Activated CD8-positive, alpha-beta memory T cell treated with anti-CD3 and anti-CD28 coated beads, Interleukin-2, amount 50 U/mL, for 48 hours (primary cell): ENCODE measurements at regions not wholly inside any gene's neighbourhood (a gene's known extent, or its start where the extent isn't known, plus 50 kb on each side); places are given as distances from the start of the nearest gene placed in this dataset.
A peak's percentile ranks its signal among the peaks of the same experiment; 100 is the strongest.
"Not testable (repeated sequence)": the region's sequence is repeated elsewhere in the genome, so short reads cannot be mapped to it uniquely, and the experiment has no call there.

Experiments used
- DNase-seq: peaks from one replicate; pipeline ENCODE4 v3.0.0-alpha.2; 2020

- no peak for DNase-seq
Measured at GRCh38 chr15:25067725-25068309, 113.0 kb downstream of the SNRPN start.

- DNase-seq = no peak
Measured at GRCh38 chr15:25068696-25069095, 113.9 kb downstream of the SNRPN start.

- no peak for DNase-seq
Measured at GRCh38 chr15:25070353-25070963, 115.7 kb downstream of the SNRPN start.

DNA sequence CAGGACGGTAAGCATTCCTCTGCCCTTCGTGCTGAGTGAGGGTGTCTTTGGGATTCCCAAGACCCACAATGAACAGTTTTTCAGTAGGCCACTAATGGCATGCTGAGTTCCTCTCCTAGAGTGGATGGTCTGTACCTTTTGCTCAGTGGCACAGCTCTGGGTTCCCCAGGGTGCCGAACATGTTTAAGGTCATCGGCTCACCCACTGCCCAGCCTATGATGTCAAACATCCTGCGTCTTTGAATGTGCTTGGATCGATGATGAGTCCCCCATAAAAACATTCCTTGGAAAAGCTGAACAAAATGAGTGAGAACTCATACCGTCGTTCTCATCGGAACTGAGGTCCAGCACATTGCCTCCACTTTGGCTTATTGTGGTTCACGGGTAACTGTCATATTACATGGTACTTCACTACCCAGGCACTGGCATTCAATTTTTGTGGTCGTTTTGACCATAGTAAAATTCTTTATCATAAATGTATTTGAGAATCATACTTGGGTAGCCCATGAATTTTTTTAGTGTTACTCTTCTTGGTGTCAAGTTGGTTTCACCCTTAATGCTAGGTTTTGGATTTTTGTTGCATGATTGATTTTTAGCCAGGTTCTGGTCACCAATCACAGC is 118.2 kb downstream of the SNRPN start:
- DNase-seq = no peak

GRCh38 chr15:25087137-25087536 is 132.3 kb downstream of the SNRPN start:
- DNase-seq = no peak

DNA sequence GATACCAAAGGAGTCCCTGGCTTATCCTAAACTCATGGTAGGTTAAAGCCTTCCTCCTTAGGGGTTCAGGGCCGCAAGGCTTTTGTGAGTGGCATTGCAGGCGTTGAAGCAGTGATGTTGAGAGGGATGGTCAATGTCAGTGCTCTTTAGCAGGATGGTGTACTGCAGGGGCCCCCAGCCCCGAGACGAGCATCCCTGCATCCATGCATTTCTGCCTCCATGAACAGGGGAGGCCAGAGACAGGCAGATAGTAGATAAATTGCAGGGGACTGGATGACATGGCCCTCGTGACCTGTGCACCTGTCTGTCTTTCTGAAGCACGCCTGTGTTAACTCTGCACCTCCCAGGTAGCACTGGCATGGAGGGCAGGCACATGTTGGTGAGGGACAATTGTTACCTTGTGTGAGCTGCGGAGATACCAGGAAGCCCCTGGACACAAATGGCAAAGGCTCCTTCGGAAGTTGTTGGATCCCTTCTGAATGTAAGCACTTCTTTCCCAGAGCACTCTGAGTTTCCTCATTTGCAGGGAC is 133.5 kb downstream of the SNRPN start:
- DNase-seq = no peak

DNA sequence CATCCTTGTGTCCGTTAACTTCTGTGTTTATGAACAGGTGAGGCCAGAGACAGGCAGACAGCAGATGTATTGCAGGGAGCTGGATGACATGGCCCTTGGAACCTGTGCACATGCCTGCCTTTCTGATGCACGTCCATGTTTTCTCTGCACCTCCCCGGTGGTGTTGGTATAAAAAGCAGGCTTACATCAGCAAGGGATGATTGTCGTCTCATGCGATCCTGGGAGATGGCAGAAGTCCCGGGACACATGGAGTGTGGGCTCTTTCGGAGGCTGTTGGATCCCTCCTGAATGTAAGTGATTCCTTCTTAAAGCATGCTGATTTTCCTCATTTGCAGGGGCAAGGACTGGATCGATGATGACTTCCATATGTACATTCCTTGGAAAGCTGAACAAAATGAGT is 134.8 kb downstream of the SNRPN start:
- no peak for DNase-seq

- no peak for DNase-seq
Measured at GRCh38 chr15:25090073-25090733, 135.4 kb downstream of the SNRPN start.

DNA sequence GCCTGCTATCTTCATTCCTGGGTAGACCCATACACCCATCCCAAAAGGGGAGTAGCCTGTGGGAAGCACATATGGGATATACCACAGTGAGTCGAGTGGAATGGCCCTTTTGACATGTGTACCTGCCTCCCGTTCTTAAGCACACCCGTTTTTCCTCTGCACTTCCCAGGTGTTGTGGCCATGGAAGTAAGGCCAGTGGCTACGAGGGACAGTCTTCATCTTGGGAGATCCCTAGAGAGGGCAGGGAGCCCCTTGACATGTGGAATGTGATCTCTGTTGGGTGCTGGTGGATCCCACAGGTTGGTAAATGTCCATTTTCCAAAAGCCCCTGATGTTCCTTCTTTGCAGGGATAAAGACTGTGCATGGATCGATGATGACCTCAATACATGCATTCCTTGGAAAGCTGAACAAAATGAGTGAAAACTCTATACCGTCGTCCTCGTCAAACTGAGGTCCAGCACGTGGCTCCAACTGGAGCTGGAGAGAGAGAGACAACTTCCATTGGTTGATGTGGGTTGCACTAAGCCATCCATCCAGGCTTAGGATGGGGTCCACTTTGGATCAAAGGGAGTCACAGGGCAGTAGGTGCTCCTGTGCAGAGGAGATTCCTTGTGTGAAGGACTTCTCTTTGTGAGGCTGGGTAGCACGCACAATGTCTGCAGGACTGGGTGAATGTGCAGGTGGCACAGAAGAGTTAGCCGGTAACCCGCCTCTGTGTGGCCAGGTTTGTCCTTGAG is 136.8 kb downstream of the SNRPN start:
- no peak for DNase-seq

DNA sequence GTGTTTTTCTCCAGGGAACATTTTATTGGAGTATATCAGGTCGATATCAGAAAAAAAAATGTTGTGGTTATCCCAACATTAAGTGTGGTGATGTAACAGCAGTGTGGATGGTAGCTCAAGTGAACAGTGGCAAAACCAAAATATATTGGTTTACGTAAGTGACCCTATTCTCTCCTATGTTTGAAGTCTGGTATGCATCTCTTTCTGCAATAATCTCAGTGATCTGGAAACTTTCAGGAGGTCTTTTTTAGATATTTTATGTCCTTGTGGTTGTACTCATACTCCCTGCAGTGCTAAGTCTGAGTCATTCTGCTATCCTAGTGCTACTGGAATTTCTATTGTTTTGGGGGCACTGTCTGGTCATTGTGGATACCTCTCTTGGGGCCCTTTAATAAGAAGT is 137.9 kb downstream of the SNRPN start:
- no peak for DNase-seq

GRCh38 chr15:25093455-25094029 is 138.8 kb downstream of the SNRPN start:
- DNase-seq = no peak

GRCh38 chr15:25094066-25094465 is 139.3 kb downstream of the SNRPN start:
- DNase-seq = no peak

DNA sequence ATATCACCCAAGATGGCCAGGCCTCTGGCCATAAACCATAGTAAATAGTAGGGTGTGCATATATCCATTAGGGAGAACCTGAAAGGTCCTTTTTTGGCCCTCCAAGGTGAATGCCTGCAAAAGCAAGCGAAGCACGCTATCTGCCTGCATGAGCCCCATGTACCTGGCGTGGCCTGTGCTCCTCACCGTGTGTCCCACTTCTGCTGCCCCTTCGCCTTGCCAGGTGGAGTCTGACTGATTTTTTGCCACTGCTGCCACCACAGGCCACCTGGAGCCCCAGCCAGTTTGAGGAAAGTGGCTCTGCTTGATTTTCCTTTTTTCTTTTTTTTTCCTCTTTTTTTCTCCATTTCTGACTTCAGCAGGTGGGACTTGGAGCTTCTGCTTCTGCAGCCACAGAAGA is 139.7 kb downstream of the SNRPN start:
- DNase-seq = no peak

DNA sequence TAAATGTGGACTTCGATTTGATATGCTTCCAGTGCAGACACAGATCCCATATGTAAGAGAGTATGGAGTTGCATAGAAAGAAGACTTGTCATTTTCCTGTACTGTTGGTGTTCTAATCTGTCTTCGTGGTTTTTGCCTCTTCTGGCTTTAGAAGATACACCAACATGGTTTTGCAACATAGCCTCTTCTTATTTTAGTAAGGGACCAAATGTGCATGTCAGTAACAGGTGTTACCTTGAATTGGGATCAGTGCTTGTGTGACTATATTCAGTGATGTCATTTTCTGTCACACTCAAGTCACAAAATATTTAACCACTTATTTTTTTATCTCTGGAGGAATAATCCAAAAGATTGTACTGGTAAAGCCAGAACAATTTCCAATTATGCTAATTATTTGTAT is 140.4 kb downstream of the SNRPN start:
- DNase-seq = no peak

GRCh38 chr15:25099966-25100365 is 145.2 kb downstream of the SNRPN start:
- DNase-seq = not testable (repeated sequence)

DNA sequence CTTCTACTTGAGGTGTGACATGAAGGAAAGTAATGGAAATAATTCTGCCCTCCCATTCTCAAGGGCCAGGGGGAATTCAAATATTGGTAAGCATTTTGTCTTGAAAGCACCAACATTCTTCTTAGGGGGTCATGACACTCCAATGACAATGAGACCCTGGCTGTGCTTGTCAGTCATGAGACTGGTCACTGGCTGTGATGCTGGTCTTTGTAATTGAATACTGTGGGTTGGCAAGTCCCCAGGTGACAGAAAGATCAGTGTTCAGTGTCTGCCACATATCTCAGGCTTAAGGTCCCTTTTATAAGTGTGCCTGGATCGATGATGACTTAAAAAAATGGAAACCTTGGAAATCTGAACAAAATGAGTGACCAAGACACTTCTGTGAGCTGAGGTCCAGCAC is 151.4 kb downstream of the SNRPN start:
- DNase-seq = no peak

- DNase-seq = no peak
Measured at GRCh38 chr15:25133804-25134203, 179.0 kb downstream of the SNRPN start.

DNA sequence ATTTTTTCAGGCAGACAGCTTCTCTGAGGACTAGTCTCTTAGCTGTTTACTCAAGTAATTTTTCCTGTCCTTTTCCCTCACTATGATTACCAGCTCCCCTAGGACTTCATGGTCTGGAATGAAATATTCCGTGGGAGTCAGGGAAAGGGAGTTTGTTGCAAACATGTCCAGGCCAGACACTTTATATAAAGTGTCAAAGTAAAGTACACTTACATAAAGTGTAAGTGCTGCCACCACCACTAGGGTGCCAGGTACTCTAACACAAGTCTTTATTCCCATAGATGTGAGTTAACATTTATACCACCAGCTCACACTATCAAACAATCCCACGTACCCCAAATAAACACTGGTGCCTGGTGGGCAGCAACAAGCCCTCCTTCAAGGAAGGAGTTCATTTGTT is 179.8 kb downstream of the SNRPN start:
- DNase-seq = no peak

DNA sequence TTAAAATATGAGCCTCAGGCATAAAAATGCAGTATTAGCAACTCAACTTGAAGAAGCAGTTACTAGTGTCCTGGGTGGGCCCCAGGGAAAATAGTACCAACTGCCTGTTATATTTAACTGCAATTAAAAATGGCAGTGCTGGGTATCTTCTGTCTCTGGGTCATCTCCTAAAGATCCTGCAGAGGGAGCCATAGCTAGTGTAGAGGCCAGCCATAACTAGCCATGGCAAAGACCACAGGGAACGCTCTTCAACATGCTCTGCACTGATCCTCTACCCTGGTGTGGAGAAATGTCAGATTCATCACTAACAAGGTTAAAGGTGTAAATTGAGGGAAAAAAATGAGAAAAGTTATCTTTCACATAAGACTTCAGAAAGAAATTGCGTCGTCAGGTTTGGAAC is 181.3 kb downstream of the SNRPN start:
- no peak for DNase-seq

- no peak for DNase-seq
Measured at GRCh38 chr15:25137013-25137412, 182.2 kb downstream of the SNRPN start.

GRCh38 chr15:25169318-25169717 is 214.5 kb downstream of the SNRPN start:
- DNase-seq = no peak

DNA sequence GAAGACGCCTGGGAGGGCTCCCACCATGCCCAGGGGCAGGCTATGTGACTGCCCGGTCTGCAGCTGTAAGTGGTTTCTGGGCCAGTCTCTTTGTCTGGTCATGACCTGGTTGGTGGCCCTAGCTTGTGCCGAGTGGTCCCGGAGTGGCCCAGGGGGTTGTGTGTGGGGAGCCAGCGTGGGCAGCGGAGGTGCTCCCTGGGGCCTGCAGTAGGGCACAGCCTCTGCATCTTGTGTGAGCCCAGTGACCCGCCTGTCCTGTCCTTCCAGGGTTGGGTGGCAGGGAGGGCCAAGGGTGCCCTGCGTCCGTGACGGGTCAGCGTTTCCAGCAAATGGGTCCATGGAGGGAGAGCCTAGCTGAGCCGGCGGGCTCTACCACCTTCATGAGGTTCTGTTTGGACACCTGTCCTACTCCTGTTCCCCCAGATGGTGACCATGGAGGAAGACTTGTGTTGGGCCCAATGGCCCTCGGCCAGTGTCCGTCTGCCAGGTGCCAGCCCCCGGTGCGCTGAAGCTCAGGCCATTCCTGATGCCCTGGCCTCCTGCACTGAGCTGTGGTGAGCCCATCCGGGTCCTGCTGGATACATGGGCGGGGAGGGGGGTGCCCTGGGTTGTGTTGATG is 215.4 kb downstream of the SNRPN start:
- DNase-seq = peak; percentile 22

DNA sequence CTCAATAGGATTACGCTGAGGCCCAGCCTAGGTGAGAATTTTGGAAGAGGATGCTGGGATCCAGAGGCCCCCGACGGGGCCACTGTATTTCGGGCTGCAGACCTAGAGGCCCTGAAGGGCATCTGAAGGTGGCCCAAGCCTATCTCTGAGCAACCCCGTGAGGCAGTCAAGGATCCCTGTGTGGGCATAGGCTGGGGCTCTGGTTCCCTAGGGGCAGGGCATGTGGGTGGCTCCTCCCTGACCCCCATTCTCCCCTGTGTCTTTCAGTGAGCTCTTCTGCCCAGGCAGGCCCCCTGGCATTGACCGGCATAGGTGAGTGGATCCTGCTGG is 216.0 kb downstream of the SNRPN start:
- no peak for DNase-seq
